Embryonic facial prominence (tissue), 1 donor: ENCODE measurements at regions not wholly inside any gene's neighbourhood (a gene's known extent, or its start where the extent isn't known, plus 50 kb on each side); places are given as distances from the start of the nearest gene placed in this dataset.
A peak's percentile ranks its signal among the peaks of the same experiment; 100 is the strongest.

Source experiments
- DNase-seq: peaks from one replicate; pipeline ENCODE4 v3.0.0-alpha.2; 2016; ENCODE audit errors: extremely low spot score

DNA sequence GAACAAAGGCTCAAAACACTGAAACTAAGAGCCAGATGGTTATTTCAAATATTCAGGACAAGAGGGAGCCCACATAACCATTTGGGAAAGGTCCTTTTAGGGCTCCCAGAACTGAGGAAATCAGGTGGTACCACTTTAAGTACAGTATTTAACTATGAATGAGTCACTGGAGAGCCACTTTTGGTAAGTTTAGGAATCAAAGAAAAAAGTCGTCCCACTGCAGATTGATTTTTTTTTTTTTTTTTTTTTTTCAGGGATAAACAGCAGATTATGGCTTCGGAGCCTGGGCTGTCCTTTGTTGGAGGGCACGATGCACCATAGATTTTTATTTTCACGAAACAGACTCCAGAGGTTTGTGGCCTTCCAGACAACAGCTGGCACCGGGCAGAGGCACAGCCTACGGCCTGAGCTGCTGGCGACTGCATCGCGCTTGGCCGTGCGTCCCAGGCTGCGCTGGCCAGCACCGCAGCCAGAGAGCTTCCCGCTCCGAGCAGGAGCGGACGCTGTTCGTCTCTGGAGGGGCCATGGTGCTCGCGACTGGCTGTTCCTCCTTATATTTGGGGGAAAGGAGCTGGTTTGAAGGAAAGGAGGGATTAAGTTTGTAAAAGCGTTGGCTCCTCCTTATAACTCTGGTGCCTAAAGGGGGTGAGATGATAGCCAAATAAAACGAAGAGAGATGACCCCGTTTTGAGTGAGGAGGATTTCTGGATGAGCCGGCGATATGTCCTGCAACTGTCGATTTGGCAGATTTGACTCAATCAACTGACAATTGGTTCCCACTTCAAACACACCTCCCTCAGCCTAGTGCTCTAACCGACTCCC, 152.9 kb upstream of the GOLIM4 start:
- DNase-seq: no peak

DNA sequence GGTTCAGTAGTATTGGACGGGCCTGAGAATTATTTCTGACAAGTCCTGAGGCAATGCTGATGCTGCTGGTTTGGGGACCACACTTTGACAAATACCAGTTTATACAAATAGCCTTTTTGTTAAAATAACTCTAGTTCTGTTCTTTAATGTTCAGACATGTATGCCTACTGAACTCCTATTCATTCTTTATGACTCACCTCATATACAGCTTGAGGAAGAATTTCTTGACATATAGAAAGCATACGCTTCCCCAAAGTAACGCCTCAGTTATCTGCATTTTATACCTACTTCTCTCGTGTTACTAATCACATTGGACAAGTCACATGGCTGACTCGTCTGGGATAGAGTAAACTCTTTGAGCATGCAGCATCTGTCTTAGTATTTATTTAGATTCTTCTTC, 145.4 kb upstream of the GOLIM4 start:
- DNase-seq: no peak

DNA sequence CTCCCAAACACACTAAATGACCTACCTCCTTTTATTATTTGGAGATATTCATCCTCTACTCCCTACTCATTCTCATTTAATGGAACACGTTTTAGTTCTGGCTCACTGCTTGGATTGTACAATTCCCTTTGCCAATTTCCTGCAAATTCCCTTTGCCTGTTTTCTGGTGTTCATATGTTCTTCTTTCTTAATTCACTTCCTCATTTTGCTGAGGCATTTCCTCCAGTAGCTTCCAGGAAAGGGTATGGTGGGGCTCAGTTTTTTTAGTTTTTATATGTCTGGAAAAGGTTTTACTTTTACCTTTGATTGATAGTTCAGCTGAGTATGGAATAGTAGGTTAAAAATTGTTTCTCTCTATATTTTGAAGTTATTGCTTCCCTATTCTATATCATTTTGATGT, 143.6 kb upstream of the GOLIM4 start:
- no peak for DNase-seq

DNA sequence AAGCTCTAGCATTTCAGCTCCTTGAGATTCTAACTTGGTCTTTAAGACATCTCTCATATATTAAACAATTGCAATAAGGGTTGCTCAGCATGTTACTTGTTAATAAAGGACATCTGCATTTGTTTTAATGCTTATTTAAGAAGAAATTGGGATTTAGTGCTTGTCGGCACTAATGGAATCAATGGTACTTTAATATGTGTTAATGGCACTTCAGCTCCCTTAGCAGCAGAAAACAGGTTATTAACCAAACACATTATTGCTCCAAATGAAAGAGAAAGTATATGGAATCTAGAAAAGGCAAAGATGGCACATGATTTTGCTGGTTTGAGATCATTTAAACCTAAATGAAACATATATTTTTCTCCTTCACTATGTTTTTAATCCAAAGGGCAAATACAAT, 137.3 kb upstream of the GOLIM4 start:
- DNase-seq: no peak

DNA sequence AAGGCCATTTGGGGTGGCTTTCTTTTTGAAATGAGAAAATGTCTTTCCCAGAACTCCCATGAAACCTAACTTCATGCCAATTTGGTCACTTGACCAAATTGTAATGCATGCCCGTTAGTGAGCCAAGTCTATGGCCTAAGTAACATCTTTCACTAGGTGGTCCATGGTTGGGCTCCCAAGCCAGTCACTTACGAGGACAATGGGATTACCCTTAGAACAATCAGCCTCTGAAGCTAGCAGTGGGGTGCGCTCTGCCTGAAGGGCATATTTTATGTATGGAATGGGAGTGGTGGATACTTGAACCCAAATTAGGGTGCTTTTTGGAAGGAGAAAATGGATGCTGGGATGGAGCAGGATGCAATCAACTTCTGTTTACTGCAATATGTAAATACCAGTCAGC, 127.4 kb upstream of the GOLIM4 start:
- no peak for DNase-seq

DNA sequence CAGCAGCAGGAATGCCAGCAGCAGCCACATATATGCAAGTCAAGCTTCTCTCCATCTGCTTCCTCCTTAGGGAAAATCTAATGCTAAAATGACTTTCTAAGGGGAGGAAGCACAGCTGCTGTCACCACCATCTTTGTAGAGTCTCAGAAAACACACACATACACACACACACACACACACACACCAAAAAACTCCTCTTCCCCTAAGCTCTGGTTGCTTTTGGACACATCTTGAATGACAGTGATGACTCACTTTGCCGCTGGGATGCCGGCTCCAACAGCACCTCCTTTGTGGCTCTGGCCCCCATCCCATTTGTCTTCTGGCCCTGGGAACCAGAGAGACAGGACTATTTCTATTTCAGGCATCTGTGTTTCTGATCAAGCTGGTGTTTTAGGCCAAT, 124.8 kb upstream of the GOLIM4 start:
- no peak for DNase-seq

DNA sequence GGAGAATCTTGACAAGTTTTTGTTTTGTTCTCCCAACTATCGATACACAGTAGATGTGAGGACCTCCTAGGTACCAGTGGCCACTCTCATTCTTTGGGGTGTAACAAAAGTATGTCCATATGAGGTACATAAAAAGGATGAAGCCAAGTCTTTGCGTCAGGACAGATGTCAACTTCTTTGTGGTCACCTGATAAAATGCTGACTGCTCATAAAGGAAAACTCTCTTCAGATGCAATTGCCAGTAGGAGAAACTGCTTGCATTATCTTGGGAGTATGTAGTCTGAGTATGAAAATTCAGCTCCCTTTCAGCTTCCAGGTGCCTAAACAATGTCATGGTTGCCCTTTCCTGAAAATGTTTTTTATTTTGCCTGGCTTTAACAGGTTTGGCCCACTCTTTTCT, 123.8 kb upstream of the GOLIM4 start:
- no peak for DNase-seq

DNA sequence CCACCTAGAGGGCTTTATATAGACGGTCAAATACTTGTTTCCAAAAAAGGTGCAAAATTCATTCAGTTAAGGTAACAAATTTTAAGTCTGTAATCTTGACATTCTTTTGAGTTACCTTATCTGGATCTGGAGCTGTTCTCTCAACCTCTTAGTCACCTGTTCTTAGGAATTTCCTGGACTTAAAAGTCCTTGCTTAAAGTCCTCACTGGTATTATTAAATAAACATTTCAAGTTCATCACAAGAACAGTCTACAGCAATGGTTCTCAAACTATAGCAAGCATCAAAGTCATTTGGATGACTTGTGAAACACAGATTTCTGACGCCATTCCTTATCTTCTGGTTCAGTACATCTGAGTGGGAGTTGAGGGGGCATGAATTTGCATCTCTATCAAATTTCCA, 122.9 kb upstream of the GOLIM4 start:
- no peak for DNase-seq

DNA sequence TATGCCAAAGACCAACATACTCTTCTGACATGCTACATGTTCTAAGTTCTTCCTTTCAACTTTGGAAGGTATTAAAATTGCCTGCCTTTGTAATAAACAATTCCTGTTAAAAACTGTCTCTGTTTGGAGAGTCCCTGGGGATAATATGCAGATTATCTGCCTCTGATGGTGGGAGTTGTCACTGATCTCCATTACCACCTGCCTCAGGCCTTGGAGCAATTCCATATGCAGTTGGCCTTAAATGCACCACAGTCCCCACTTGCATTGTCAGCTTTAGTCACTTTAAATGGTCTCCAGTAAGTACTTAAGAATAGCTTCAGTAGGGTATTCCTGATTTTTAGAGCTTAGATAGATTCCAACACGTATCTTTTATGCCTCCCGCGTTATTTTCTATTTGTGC, 121.1 kb upstream of the GOLIM4 start:
- DNase-seq: no peak

DNA sequence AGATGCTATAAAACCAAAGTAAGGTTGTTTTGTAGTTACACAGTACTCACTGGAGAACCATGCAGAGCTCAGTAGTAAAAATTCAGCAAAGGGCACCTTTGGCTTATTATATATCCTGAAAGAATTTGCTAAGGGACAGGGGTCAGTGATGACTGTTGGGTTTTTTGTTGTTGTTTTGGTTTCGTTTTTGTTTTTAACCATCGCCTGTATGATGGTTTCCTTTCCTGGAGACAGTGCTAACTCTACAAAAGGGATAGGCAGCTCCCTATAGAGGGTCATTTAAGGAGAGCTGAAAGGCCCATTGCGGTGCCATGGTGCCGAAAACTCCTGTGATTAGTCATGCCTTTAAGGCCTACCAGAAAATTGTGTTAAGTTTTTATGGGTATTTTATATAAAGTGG, 118.2 kb upstream of the GOLIM4 start:
- no peak for DNase-seq

DNA sequence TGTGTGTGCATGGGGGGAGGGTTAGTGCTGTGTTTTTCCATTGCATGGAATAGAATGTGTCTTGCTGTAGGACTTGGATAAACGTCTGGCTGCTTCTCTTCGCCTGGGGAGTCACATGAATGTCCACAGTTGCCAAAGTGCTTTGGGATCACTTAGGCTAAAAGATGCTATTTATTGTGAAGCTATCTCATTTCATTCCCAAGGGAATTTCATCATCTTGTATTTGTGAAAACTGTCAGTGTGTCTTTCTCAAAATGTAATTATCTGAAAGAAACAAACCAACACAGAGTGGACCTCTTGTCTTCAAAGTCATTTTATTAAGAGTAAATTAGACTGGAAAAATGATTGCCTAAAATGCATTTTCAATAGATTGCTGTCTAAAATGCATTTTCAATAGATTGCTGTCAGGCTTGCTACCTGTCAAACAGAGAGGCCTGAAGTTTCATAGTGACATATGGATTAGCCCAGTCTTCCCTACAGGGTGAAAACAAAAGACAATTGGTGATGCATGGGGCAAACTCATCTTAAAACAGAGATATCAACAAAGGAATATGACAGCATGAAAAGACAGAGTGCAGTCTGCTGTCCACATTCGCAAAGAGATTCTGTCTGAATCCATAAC, 117.1 kb upstream of the GOLIM4 start:
- no peak for DNase-seq

DNA sequence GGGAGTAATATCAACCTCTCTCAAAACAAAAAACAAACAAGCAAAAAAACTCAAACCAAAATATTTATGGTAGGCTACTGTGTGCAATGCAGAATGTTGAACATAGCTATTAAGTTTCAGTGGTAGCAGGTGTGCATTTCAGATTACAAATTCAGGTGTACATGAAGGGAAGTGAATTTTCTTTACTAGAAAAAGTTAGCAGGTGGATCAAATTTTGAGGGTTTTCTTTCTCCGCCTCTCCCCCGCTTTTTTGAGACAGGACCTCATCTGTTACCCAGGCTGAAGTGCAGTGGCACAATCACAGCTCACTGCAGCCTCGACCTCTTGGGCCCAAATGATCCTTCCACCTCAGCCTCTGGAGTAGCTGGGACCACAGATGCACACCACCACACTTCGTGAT, 109.7 kb upstream of the GOLIM4 start:
- no peak for DNase-seq

DNA sequence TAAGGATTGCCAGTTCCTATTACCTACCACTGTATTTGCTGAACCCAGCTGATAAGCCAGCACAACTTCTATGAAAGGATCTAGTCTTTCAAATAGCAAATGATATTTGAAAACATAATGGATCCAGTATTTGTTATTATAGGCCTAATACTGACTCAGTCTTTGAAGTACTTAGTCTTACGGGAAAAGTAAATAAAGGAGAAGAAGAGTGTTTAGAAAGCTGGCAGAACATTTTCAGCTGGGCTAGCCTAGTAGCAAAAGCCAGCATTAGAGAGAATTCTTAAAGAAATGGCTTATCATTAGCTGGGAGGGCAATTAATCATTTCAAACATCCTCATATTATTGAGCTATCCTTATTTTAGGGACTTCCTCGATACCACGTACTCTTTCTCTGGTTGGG, 101.4 kb upstream of the GOLIM4 start:
- no peak for DNase-seq

DNA sequence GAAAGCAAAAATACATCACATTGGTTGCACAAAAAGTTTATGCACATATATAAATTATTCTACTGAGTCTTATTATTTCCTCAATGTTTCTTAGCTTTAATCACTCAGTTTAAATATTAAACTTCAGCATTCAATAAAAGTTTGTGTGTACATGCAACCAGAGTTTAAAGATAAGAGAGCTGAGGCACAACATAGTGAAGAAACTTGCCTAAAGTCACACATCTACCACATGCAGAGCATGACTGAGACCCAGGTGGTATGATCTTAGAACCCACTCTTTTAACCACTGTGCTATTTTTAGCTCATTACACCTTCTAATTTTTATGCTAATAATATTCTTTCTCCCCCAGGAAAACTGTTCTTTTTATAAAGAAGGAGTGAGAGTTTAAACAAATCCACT, 96.1 kb upstream of the GOLIM4 start:
- no peak for DNase-seq

DNA sequence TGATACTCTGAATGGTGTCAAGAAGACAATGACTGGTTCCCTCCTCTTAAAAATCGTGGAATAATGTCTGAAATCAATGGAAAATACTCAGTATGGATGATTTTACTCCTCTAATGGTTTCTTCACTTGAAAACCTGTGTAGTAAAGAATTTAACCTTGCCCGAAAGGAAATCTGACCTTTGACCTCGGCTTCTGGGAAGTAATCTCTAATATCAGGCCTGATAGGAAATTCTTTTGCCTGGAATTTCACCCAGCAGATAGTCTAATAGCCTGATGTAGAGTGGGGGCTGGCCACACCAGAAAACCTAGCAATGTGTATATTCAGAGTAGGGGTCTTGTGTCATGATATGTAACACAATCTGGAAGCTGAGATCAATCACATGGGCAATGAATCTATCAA, 91.5 kb upstream of the GOLIM4 start:
- no peak for DNase-seq

DNA sequence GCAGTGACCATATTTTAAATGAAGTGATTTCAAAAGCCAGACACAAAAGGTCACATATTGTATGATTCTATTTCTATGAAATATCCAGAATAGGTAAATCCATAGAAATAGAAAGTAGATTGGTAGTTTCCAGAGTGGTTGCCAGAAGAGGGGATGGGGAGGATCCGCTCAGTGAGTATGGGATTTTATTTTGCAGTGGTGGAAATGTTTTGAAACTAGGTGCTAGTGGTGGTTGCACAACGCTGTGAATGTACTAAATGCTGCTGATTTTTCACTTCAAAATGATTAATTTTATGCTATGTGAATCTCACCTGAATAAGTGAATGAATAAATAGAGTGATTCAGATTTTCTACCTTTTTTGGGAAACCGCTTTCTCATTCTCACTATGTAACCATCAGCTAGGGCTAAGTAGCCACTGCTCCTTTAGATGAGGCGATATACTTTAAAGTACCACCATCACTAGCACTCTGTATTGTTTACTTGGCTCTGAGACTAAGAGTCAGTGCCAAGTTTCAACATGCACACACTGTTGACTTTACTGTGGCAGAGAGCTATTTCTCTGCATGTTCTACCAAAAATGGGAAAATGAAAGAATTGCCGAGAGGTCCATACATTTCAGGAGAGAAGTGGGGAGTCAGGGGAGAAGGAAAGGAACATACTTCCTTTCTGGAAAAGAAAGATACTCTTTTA, 90.7 kb upstream of the GOLIM4 start:
- no peak for DNase-seq

DNA sequence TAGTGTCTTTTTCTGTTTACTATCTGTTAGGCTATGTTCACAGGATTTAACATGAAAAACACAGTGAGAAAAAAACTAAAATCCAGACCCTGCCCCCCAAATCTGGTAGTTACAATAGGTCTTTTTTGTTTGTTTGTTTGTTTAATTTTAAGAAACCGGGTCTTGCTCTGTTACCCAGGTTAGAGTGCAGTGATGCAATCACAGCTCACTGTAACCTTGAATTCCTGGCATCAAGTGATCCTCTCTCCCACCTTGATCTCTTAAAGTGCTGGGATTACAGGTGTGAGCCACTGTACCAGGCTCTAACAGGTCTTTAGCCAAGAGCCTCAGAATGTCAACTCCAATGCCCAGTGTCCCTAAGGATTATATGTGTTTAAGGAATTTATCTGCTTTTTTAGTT, 88.0 kb upstream of the GOLIM4 start:
- no peak for DNase-seq

DNA sequence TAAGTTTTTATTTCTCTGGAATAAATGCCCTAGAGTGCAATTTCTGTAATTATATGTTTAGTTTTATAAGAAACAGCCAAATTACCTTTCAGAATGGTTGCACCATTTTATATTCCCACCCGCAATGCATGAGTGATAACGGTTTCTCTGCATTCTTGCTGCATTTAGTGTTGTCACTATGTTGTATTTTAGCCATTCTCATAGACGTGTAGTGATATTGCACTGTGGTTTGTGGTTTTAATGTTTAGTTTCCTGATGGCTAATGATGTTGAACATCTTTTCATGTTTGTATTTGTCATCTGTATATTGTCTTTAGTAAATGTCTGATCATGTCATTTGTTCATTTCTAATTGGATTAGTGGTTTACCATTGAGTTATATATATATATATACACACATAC, 73.0 kb upstream of the GOLIM4 start:
- DNase-seq: no peak

DNA sequence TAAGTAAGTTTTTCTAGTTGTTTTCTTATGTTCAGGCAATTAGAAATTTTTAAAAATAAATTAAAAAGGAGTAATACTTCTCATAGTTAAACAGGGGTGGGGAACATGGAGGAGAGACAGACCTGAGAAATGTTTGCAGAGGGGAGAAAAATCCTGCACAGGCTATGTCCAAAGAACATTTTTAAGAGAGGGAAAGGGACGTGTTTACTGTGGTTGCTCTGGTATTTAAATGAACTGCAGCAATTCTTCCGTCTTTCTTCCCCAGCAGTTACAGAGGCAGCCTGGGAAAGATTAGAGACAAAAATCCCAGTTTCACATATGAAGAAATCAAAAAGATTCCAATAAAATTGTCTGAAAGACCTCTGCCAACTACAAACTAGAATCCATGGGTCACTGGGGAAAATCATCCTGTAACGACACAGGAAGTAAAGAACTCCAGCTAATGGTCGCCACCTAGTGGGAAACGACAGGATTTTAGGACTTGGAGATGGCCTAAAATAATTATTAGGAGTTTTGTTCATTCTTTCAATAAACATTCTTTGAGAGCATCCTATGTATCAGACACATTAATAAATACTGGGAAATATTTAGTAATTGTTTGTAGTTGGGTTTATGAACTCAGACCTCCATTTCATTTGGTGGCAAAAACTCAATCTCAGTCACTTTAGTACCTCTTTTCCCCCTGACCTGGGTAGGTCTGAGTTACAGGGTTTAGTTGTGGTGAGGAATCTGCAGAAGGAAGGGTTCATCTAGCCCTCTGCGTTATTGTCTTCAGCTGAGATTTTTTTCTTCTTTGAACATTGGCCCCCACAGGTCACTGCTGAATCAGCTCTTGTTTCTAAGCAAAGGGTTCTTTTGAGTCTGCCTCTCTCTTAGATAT, 69.9 kb upstream of the GOLIM4 start:
- DNase-seq: peak; percentile 38

DNA sequence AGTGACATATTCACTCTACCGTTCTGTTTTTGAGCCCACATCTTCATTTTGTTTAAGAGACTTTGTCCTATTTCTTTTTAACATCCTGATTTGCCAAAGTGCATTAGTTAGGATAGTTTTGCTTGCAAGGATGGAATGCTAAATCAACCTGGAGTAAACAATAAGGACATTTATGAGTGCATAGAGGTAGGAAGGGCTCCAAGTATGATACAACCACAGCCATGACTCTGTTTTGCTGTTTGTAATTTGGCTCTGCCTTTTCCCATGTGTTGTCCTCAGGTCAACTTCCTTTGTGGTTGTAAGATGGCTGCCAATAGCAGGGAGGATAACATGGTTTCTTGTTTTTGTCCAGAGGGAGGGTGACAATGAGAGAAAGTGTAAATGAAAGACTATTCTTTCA, 66.4 kb upstream of the GOLIM4 start:
- no peak for DNase-seq

DNA sequence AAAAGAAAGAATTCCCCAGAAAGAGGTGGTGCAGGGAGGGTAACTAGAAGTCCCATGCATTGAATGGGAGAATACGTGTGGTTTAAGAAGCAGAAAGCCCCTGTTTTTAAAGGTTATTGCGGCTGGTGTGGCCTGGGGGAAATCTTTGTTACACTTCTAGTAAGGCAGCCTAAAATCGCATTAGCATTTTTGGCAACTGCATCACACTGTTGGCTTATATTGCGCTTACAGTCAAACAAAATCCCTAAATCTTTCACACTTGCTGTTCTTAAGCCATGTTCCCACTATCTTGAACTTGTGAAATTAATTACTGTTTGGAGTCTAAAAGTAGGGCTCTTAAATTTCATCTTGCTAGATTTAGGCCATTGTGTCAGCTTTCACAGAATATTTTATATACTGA, 66.0 kb upstream of the GOLIM4 start:
- DNase-seq: no peak

DNA sequence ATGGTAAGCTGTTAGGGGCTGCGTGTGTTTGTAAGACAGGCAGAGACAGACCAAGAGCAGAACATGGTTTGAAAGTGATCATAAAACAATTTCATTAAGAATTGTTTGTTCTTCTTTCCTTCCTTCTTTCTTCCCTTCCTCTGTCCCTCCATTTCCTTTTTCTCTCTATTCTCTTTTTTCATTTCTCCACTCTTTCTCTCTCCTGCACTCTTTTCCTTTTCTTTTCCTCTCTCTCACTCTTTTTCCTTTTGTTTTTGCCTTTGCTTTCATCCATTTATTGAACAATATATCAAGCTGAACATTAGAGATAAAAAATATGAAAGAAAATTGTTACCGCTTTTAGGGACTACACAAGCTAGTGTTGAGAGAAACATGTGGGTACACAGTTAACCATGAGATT, 62.2 kb upstream of the GOLIM4 start:
- DNase-seq: no peak
